Smooth muscle cell (in vitro differentiated cells): ENCODE measurements at regions not wholly inside any gene's neighbourhood (a gene's known extent, or its start where the extent isn't known, plus 50 kb on each side); places are given as distances from the start of the nearest gene placed in this dataset.

Experiments
- DNase-seq: peaks from one replicate; lab custom pipeline; 2025; ENCODE audit not compliant: unreplicated experiment; lab: John Stamatoyannopoulos, UW
- H2AFZ ChIP-seq: fragments of 200-600 bp; sonication (generic); 2 replicates; pipeline ENCODE4 v1.6.0; 2016; ENCODE audit warnings: antibody characterized with exemption, low read depth, mild to moderate bottlenecking
- H3F3A ChIP-seq: fragments of 200-600 bp; sonication (generic); 2 replicates; pipeline ENCODE4 v1.6.0; 2017; ENCODE audit warnings: antibody characterized with exemption, low read depth
- H3K27ac ChIP-seq: fragments of 200-600 bp; sonication (generic); 2 replicates; pipeline ENCODE4 v1.5.1; 2016; ENCODE audit warnings: low read depth, mild to moderate bottlenecking
- H3K27me3 ChIP-seq: fragments of 200-600 bp; sonication (generic); 2 replicates; pipeline ENCODE4 v1.6.1; 2016; ENCODE audit warnings: low read depth, mild to moderate bottlenecking
- H3K36me3 ChIP-seq: fragments of 200-600 bp; sonication (generic); 2 replicates; pipeline ENCODE4 v1.5.1; 2016; ENCODE audit warnings: low read depth
- H3K4me1 ChIP-seq: fragments of 200-600 bp; sonication (generic); 2 replicates; pipeline ENCODE4 v1.5.1; 2016; ENCODE audit warnings: low read depth
- H3K4me2 ChIP-seq: fragments of 200-600 bp; sonication (generic); 2 replicates; pipeline ENCODE4 v1.6.0; 2016; ENCODE audit warnings: mild to moderate bottlenecking
- H3K4me3 ChIP-seq: fragments of 200-600 bp; sonication (generic); 2 replicates; pipeline ENCODE4 v1.5.1; 2016; ENCODE audit warnings: mild to moderate bottlenecking
- H3K79me2 ChIP-seq: fragments of 200-600 bp; sonication (generic); 2 replicates; pipeline ENCODE4 v1.6.0; 2016; ENCODE audit warnings: low read depth, mild to moderate bottlenecking
- H3K9ac ChIP-seq: fragments of 200-600 bp; sonication (generic); 2 replicates; pipeline ENCODE4 v1.6.0; 2016; ENCODE audit warnings: low read depth
- H3K9me3 ChIP-seq: fragments of 200-600 bp; sonication (generic); replicated peaks from 2 replicates; pipeline ENCODE4 v1.5.1; 2016; ENCODE audit warnings: low read depth
- H4K20me1 ChIP-seq: fragments of 200-600 bp; sonication (generic); 2 replicates; pipeline ENCODE4 v1.6.0; 2016; ENCODE audit warnings: low read depth
- WGBS: methylation state at CpG from one replicate; pipeline ENCODE4 v1.1.7; 2016; ENCODE audit warnings: low lambda C conversion rate; 5-methylcytosine and 5-hydroxymethylcytosine counted together
- TF ChIP-seq, protein P1 (sequence below): fragments of 200-600 bp; sonication (generic); IDR thresholded peaks from 2 replicates; pipeline ENCODE4 v1.5.1; 2017; ENCODE audit warnings: borderline replicate concordance, mild to moderate bottlenecking, antibody characterized with exemption; ENCODE audit not compliant: insufficient read depth, poor library complexity, severe bottlenecking

DNA sequence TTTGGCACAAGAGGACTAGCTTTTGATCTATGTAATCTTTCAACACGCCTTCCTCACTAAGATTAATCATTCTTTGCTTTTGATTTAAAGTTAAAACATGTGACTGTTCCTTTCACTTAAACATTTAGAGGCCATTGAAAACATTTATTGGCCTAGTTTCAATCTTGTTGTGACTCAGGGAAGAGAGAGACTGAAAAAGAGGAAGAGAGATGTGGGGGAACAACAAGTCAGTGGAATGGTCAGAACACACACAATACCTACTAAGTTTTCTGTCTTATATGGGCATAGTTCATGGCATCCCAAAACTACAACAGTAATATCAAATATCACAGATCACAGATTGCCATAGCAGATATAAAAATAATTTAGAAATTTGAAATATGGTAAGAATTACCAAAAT lies 812.9 kb upstream of the AGA start:
- no peak overlapping the region for H3K4me3 ChIP-seq
- H3K36me3 ChIP-seq, result no peaks in the 10 kb centered on the region

DNA sequence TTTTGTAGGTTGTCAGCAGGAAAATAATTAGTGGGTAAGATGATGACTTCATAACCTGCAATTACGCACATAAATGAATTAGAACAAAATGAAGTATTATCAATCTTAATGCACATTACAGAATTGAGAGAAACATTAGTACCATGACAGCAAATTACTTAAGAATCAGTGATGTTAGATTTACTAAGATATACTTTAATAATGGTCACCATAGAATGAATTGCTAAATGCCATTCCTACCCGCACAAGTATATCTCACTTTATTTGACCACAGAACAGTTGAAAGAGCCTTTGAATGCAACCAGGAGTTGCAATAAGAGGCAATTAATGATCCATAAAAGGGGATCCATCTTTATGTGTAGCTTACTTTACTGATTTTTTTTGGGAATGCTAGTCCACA lies 816.4 kb upstream of the AGA start:
- Histone ChIP-seq H3K4me1 (no peaks in the 10 kb centered on the region), H3K9ac (no peak overlapping the region), H3K9me3 (no peaks in the 10 kb centered on the region), H3K4me2 (no peak overlapping the region), H3K36me3 (no peaks in the 10 kb centered on the region), H3K4me3 (no peak overlapping the region), H3K27me3 (no peaks in the 10 kb centered on the region), H3K27ac (no peak overlapping the region), H3K79me2 (no peaks in the 10 kb centered on the region), H4K20me1 (no peaks in the 10 kb centered on the region), H2AFZ (no peak overlapping the region), H3F3A (no peaks in the 10 kb centered on the region)
- TF ChIP-seq, protein P1, sequence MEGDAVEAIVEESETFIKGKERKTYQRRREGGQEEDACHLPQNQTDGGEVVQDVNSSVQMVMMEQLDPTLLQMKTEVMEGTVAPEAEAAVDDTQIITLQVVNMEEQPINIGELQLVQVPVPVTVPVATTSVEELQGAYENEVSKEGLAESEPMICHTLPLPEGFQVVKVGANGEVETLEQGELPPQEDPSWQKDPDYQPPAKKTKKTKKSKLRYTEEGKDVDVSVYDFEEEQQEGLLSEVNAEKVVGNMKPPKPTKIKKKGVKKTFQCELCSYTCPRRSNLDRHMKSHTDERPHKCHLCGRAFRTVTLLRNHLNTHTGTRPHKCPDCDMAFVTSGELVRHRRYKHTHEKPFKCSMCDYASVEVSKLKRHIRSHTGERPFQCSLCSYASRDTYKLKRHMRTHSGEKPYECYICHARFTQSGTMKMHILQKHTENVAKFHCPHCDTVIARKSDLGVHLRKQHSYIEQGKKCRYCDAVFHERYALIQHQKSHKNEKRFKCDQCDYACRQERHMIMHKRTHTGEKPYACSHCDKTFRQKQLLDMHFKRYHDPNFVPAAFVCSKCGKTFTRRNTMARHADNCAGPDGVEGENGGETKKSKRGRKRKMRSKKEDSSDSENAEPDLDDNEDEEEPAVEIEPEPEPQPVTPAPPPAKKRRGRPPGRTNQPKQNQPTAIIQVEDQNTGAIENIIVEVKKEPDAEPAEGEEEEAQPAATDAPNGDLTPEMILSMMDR, result no peak
- 92% methylated on average over 2 of the region's 2 CpGs for WGBS
- DNase-seq, result no peak

More for the DNA sequence above, 812.9 kb upstream of the AGA start:
- H3K27ac ChIP-seq, result no peak overlapping the region
- no peaks in the 10 kb centered on the region for H3K27me3 ChIP-seq
- H4K20me1 ChIP-seq, result no peaks in the 10 kb centered on the region
- no peaks in the 10 kb centered on the region for H3K9me3 ChIP-seq
- no peak overlapping the region for H3K4me2 ChIP-seq
- TF ChIP-seq, protein P1, result no peak
- no peak overlapping the region for H2AFZ ChIP-seq
- no peak for DNase-seq
- no peaks in the 10 kb centered on the region for H3F3A ChIP-seq
- no peaks in the 10 kb centered on the region for H3K79me2 ChIP-seq
- H3K9ac ChIP-seq, result no peak overlapping the region
- H3K4me1 ChIP-seq, result no peaks in the 10 kb centered on the region
- 93% methylated on average over 1 of the region's 1 CpG for WGBS

DNA sequence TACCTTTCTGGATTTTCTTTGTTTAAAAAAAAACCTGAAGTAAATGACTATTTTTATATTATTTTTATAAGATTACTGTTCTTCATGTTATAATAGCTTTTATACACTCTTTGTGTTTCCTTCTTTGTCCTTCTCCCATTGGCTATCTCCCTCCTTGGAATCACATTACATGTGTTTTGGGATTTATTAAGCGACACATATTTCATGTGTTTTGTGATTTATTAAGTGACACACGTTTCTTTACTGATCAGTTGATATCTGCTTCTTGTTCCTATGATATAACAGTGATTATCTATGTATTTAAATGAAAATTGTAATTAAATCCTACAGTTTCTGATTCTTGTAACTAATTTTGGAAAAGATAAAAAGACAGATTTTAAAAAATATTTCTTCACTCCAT lies 817.3 kb upstream of the AGA start:
- Histone ChIP-seq H3K4me1 (no peaks in the 10 kb centered on the region), H2AFZ (no peak overlapping the region), H3F3A (no peaks in the 10 kb centered on the region), H3K27me3 (no peaks in the 10 kb centered on the region), H3K9ac (no peak overlapping the region), H3K36me3 (no peaks in the 10 kb centered on the region), H3K4me3 (no peak overlapping the region), H3K79me2 (no peaks in the 10 kb centered on the region), H4K20me1 (no peaks in the 10 kb centered on the region), H3K27ac (no peak overlapping the region), H3K4me2 (no peak overlapping the region), H3K9me3 (no peaks in the 10 kb centered on the region)
- 89% methylated on average over 2 of the region's 2 CpGs for WGBS
- TF ChIP-seq, protein P1, result no peak
- DNase-seq, result no peak

DNA sequence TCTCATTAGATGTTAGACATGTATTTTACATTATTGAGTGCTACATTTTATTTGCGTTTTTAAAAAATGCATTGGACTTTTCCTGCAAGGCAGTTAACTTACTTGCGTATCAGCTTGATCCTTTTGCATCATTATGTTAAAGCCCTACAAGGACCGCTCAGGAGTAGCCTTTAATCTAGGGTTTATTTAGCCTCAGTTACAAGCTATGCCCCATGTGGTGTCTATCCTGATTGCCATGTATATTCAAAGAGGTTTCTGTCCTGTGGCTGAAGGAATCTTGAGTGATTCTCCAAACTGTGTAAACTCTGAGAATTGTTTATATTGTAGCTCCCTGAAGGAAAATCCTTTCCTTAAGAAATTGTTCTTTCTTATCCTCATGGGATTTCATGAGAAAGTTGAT lies 821.8 kb upstream of the AGA start:
- Histone ChIP-seq H3K9me3 (no peaks in the 10 kb centered on the region), H4K20me1 (no peaks in the 10 kb centered on the region), H3K27ac (no peak overlapping the region), H3K4me3 (no peak overlapping the region), H3K4me2 (no peak overlapping the region), H2AFZ (no peak overlapping the region), H3K79me2 (no peaks in the 10 kb centered on the region), H3K36me3 (no peaks in the 10 kb centered on the region), H3K27me3 (no peaks in the 10 kb centered on the region), H3K4me1 (no peaks in the 10 kb centered on the region), H3K9ac (no peak overlapping the region), H3F3A (no peaks in the 10 kb centered on the region)
- TF ChIP-seq, protein P1, result no peak
- DNase-seq, result no peak
- WGBS, result 60% methylated on average over 3 of the region's 3 CpGs
